Vagina (tissue), 2 donors: ENCODE measurements at regions not wholly inside any gene's neighbourhood (a gene's known extent, or its start where the extent isn't known, plus 50 kb on each side); places are given as distances from the start of the nearest gene placed in this dataset.

Experiments
- POLR2AphosphoS5 ChIP-seq, 2 donors: sonication (generic); formaldehyde crosslinking; IDR thresholded peaks; one replicate each; pipeline ENCODE4 v1.9.0; 2017; ENCODE audit warnings: antibody characterized with exemption in 2 of 2, mild to moderate bottlenecking in 2 of 2, low read depth in 1 of 2; ENCODE audit not compliant: insufficient read depth in 1 of 2
- TF ChIP-seq, protein P1 (sequence below), 3 experiments: fragments of 450-650 bp in 2 of 3; fragments of 200-600 bp in 1 of 3; sonication (generic) in 1 of 3; IDR thresholded peaks; one replicate each; pipeline ENCODE4 v1.5.1; 2017 to 2019; ENCODE audit warnings: antibody characterized with exemption in 3 of 3, mild to moderate bottlenecking in 2 of 3, moderate library complexity in 2 of 3

DNA sequence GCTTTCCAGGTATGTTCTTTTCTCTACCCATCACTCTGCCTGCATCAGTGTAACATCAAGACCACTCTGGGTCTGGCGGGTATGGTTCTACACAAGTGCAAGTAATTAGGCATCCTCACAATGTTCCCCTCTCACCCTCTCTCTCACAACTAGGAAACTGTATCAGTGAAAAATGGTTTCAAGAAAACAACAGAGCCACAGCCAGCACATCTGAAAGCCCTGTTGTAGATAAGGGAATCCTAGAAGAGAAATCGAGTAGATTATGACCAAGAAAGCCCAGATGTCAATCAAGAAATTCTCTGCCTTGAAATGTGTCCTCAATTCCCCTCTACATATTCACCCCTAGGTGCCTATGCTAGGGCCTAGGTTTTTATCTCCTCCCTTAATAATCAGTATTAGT, 281.3 kb upstream of the ANKRD50 start:
- TF ChIP-seq, protein P1, sequence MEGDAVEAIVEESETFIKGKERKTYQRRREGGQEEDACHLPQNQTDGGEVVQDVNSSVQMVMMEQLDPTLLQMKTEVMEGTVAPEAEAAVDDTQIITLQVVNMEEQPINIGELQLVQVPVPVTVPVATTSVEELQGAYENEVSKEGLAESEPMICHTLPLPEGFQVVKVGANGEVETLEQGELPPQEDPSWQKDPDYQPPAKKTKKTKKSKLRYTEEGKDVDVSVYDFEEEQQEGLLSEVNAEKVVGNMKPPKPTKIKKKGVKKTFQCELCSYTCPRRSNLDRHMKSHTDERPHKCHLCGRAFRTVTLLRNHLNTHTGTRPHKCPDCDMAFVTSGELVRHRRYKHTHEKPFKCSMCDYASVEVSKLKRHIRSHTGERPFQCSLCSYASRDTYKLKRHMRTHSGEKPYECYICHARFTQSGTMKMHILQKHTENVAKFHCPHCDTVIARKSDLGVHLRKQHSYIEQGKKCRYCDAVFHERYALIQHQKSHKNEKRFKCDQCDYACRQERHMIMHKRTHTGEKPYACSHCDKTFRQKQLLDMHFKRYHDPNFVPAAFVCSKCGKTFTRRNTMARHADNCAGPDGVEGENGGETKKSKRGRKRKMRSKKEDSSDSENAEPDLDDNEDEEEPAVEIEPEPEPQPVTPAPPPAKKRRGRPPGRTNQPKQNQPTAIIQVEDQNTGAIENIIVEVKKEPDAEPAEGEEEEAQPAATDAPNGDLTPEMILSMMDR (IDR thresholded peaks at IDR 0.05), result no peak
- no peak for TF ChIP-seq POLR2AphosphoS5 (IDR thresholded peaks at IDR 0.05; ENCODE audit: insufficient read depth in 1 of 2, low read depth in 1 of 2)
